ACC112 (cell line): ENCODE measurements at regions not wholly inside any gene's neighbourhood (a gene's known extent, or its start where the extent isn't known, plus 50 kb on each side); places are given as distances from the start of the nearest gene placed in this dataset.
"Not testable (repeated sequence)": the region's sequence is repeated elsewhere in the genome, so short reads cannot be mapped to it uniquely, and the experiment has no call there.

ENCODE experiments used
- H2AFZ ChIP-seq: fragments of 200-600 bp; sonication (generic); one replicate; pipeline ENCODE4 v1.6.0; 2017; ENCODE audit warnings: antibody characterized with exemption, low read length; ENCODE audit not compliant: unreplicated experiment
- H3K27ac ChIP-seq: fragments of 200-600 bp; sonication (generic); 2 replicates; pipeline ENCODE4 v1.5.1; 2014; ENCODE audit warnings: low read depth, mild to moderate bottlenecking, antibody characterized with exemption, low read length, moderate library complexity
- H3K27me3 ChIP-seq: fragments of 200-600 bp; sonication (generic); 2 replicates; pipeline ENCODE4 v1.6.1; 2014; ENCODE audit warnings: mild to moderate bottlenecking, antibody characterized with exemption, low read length, moderate library complexity, mixed read lengths; ENCODE audit not compliant: insufficient read depth
- H3K36me3 ChIP-seq: fragments of 200-600 bp; sonication (generic); 2 replicates; pipeline ENCODE4 v1.6.1; 2016; ENCODE audit warnings: mild to moderate bottlenecking, antibody characterized with exemption, low read length, moderate library complexity, mixed read lengths; ENCODE audit not compliant: insufficient read depth
- H3K4me1 ChIP-seq: fragments of 200-600 bp; sonication (generic); one replicate; pipeline ENCODE4 v1.6.1; 2016; ENCODE audit warnings: low read length, mixed read lengths; ENCODE audit not compliant: insufficient read depth, unreplicated experiment, control insufficient read depth
- H3K4me3 ChIP-seq: fragments of 200-600 bp; sonication (generic); 2 replicates; pipeline ENCODE4 v1.5.1; 2014; ENCODE audit warnings: mild to moderate bottlenecking, low read depth, low read length
- H3K79me2 ChIP-seq: fragments of 200-600 bp; sonication (generic); one replicate; pipeline ENCODE4 v1.6.0; 2016; ENCODE audit warnings: low read length; ENCODE audit not compliant: control insufficient read depth, unreplicated experiment, insufficient read depth

DNA sequence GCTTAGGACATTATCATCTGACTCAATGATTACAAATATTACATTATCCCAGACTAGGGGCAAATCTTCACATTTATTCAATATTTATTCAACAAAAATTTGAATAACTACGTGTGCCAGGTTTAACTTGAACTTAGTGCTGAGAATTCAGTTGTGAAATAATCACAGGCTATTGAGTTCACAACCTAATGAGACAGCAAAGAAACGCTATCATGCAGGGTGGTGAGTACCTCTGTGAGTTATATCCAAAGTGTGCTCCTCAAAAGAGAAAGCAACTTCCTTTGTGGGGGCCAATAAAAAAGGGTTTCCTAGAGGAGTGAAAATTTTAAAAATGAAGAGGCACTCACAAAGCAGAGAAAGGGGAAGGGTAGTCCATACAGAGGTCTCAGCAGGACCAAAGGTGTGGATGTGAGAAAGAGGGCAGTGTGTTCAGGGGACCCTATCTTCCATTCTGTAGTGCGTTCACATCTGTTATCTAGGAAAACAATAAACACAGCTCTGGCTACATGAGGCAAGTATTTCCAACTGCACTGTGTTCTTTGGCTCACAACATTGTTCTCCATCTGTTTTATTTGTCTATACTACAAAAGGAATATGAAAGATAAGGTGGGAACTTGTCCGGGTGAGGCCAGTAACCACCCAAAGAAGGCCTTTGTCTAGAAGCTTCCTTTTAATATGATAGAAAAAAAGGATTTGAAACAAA lies 155.4 kb upstream of the MARCKS start:
- no peak overlapping the region for H3K4me3 ChIP-seq
- no peak overlapping the region for H3K27ac ChIP-seq
- peaks cover 15% of the 10 kb centered on the region for H3K4me1 ChIP-seq
- no peak overlapping the region for H2AFZ ChIP-seq
- no peaks in the 10 kb centered on the region for H3K27me3 ChIP-seq
- no peaks in the 10 kb centered on the region for H3K36me3 ChIP-seq
- no peaks in the 10 kb centered on the region for H3K79me2 ChIP-seq

GRCh38 chr6:113707194-113707593 lies 150.0 kb upstream of the MARCKS start:
- no peaks in the 10 kb centered on the region for H3K4me1 ChIP-seq
- no peaks in the 10 kb centered on the region for H3K36me3 ChIP-seq
- no peaks in the 10 kb centered on the region for H3K79me2 ChIP-seq
- no peak overlapping the region for H2AFZ ChIP-seq
- no peaks in the 10 kb centered on the region for H3K27me3 ChIP-seq
- no peak overlapping the region for H3K4me3 ChIP-seq
- H3K27ac ChIP-seq = no peak overlapping the region

GRCh38 chr6:113709936-113710509 lies 147.1 kb upstream of the MARCKS start:
- H3K27me3 ChIP-seq = no peaks in the 10 kb centered on the region
- H3K79me2 ChIP-seq = no peaks in the 10 kb centered on the region
- no peaks in the 10 kb centered on the region for H3K36me3 ChIP-seq
- no peaks in the 10 kb centered on the region for H3K4me1 ChIP-seq
- H3K4me3 ChIP-seq = no peak overlapping the region
- H2AFZ ChIP-seq = no peak overlapping the region
- no peak overlapping the region for H3K27ac ChIP-seq

GRCh38 chr6:113713665-113714064 lies 143.5 kb upstream of the MARCKS start:
- Histone ChIP-seq H3K27me3 (no peaks in the 10 kb centered on the region), H3K4me1 (peaks cover under 1% of the 10 kb centered on the region), H3K4me3 (no peak overlapping the region), H3K79me2 (no peaks in the 10 kb centered on the region), H3K27ac (no peak overlapping the region), H3K36me3 (no peaks in the 10 kb centered on the region), H2AFZ (no peak overlapping the region)

DNA sequence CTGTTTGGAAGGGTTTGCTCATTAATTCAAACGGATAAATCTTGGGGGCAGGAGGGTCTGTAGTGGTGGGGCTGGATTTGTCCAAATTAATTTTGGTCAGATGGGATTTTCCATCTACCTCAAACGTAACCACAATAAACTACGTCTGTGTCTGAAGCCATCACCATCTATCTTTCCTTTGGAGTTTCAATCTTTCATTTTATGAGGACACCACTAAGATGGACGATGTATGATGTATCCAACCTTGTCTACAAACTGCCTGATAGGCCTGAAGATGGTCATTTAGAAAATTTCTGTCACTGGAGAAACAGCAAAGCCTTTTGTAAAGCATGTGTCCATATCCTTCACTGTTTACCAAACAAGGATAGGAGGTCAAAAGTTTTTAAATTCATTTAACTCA lies 138.6 kb upstream of the MARCKS start:
- Histone ChIP-seq H3K36me3 (no peaks in the 10 kb centered on the region), H3K27ac (no peak overlapping the region), H3K4me1 (peaks cover 7% of the 10 kb centered on the region), H3K4me3 (no peak overlapping the region), H2AFZ (no peak overlapping the region), H3K79me2 (no peaks in the 10 kb centered on the region), H3K27me3 (no peaks in the 10 kb centered on the region)

DNA sequence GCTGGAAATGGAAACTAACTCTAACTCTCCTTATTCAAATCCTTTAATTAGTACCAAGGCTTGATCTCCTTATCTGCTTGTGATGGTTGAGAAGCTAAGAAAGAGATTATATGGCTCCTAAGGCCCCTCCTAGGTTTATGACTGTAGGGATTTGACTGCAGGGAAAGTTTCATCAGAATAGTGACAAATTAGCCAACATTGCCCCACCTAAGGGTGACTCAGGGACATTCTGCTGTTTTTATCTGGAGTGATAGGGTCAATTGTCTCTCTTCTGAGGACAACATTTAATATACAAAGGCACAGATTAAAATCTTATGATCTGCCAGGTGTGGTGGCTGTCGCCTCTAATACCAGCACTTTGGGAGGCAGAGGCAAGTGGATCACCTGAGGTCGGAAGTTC lies 138.1 kb upstream of the MARCKS start:
- H3K27ac ChIP-seq = no peak overlapping the region

DNA sequence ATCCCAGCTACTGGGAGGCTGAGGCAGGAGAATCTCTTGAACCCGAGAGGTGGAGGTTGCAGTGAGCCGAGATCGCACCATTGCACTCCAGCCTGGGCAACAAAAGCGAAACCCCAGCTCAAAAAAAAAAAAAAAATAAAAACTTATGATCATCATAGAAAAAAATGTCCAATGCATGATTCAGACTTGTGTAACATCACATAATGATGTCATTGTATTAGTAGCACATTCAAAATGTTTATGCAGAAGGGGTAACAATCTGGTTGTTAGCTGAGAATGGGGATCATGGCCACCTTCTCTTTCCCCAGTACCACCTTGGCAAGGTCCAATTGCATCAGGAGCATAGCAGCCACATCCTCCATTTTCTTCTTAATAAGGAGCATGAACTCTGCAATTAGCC lies 137.6 kb upstream of the MARCKS start:
- H2AFZ ChIP-seq = no peak overlapping the region
- no peaks in the 10 kb centered on the region for H3K79me2 ChIP-seq
- H3K4me1 ChIP-seq = peaks cover 7% of the 10 kb centered on the region
- H3K4me3 ChIP-seq = no peak overlapping the region
- H3K27me3 ChIP-seq = no peaks in the 10 kb centered on the region
- H3K27ac ChIP-seq = no peak overlapping the region
- H3K36me3 ChIP-seq = no peaks in the 10 kb centered on the region

More for the DNA sequence above, 138.1 kb upstream of the MARCKS start:
- no peak overlapping the region for H2AFZ ChIP-seq
- no peaks in the 10 kb centered on the region for H3K36me3 ChIP-seq
- peaks cover 7% of the 10 kb centered on the region for H3K4me1 ChIP-seq
- no peaks in the 10 kb centered on the region for H3K27me3 ChIP-seq
- H3K79me2 ChIP-seq = no peaks in the 10 kb centered on the region
- no peak overlapping the region for H3K4me3 ChIP-seq

DNA sequence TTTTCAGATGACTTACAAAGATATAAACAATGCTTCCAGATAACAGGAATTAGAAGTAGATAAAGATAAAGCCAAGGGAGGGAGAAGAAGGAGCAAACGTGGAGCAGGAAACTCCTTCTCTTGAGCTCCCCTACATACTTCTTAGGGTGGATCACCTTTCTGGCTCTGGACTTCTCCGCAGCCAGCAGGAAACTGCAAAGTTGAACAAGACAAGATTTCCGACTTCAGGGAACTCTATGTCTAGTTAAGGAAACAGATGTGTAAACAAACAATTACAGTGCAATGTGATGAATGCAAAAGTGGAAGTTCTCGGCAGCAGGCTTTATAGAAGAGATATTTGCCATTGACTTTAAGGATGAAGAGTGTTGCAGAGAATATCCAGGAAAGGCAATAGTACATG lies 134.0 kb upstream of the MARCKS start:
- no peaks in the 10 kb centered on the region for H3K79me2 ChIP-seq

GRCh38 chr6:113724927-113725326 lies 132.2 kb upstream of the MARCKS start:
- H2AFZ ChIP-seq, H3K27ac ChIP-seq, H3K36me3 ChIP-seq, H3K79me2 ChIP-seq, H3K4me3 ChIP-seq, H3K4me1 ChIP-seq, H3K27me3 ChIP-seq: not testable (repeated sequence)

More for the DNA sequence above, 134.0 kb upstream of the MARCKS start:
- peak overlapping the region; percentile 92 for H2AFZ ChIP-seq
- no peaks in the 10 kb centered on the region for H3K36me3 ChIP-seq
- no peaks in the 10 kb centered on the region for H3K27me3 ChIP-seq
- no peak overlapping the region for H3K27ac ChIP-seq
- no peak overlapping the region for H3K4me3 ChIP-seq
- H3K4me1 ChIP-seq = peaks cover 7% of the 10 kb centered on the region

- Histone ChIP-seq H3K4me1 (peaks cover 4% of the 10 kb centered on the region), H3K27me3 (no peaks in the 10 kb centered on the region), H3K36me3 (no peaks in the 10 kb centered on the region), H3K4me3 (no peak overlapping the region), H2AFZ (no peak overlapping the region), H3K27ac (no peak overlapping the region), H3K79me2 (no peaks in the 10 kb centered on the region)
These were observed 125.6 kb upstream of the MARCKS start for GRCh38 chr6:113731541-113731940.

DNA sequence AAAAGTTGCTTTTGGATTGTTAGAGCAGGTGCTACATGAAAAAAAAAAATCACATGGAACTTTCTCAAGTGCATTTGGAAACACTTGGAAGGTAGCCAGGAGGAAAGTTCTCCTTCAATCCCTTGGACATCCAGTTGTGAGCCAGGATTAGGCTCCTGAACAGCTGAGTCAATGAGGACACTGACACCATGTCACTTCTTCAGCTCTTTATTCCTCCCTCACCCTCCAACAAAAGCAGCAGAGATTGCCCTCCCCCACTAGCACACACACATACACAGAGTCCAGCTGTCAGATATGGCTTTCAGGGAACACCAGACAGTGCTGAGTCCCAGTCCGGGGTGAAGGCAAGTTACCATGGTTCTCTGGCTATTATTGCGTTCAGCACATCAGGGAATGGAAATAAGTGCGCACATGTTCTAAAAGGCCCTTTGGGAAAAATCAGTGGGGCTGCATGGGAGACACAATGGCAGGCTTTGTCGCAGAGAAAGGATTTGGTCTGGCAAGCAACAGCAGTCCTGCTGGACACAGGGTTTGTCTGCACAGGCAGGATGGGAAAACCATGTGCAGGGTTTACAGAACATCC lies 124.7 kb upstream of the MARCKS start:
- no peak overlapping the region for H3K27ac ChIP-seq

More for the DNA sequence above, 124.7 kb upstream of the MARCKS start:
- no peak overlapping the region for H2AFZ ChIP-seq
- no peaks in the 10 kb centered on the region for H3K79me2 ChIP-seq
- H3K4me1 ChIP-seq = peaks cover 4% of the 10 kb centered on the region
- no peaks in the 10 kb centered on the region for H3K27me3 ChIP-seq
- no peak overlapping the region for H3K4me3 ChIP-seq
- no peaks in the 10 kb centered on the region for H3K36me3 ChIP-seq
